Parathyroid adenoma (tissue), 2 donors: ENCODE measurements at regions not wholly inside any gene's neighbourhood (a gene's known extent, or its start where the extent isn't known, plus 50 kb on each side); places are given as distances from the start of the nearest gene placed in this dataset.

Experiments used
- H2AFZ ChIP-seq: fragments of 300-600 bp; sonication (generic); one replicate; pipeline ENCODE4 v1.7.0; 2017; ENCODE audit warnings: antibody characterized with exemption, mild to moderate bottlenecking
- H3K27ac ChIP-seq: fragments of 300-600 bp; sonication (generic); one replicate; pipeline ENCODE4 v1.7.0; 2017
- H3K27me3 ChIP-seq: fragments of 300-600 bp; sonication (generic); one replicate; pipeline ENCODE4 v1.7.0; 2017; ENCODE audit warnings: low read length; ENCODE audit not compliant: control insufficient read depth, insufficient read depth
- H3K36me3 ChIP-seq: fragments of 300-600 bp; sonication (generic); one replicate; pipeline ENCODE4 v1.7.0; 2017; ENCODE audit warnings: low read length; ENCODE audit not compliant: control insufficient read depth, insufficient read depth
- H3K4me1 ChIP-seq: fragments of 300-600 bp; sonication (generic); one replicate; pipeline ENCODE4 v1.7.0; 2017; ENCODE audit warnings: control low read depth
- H3K4me2 ChIP-seq: fragments of 300-600 bp; sonication (generic); one replicate; pipeline ENCODE4 v1.7.0; 2017; ENCODE audit warnings: low read length
- H3K4me3 ChIP-seq: fragments of 300-600 bp; sonication (generic); one replicate; pipeline ENCODE4 v1.7.0; 2017; ENCODE audit warnings: low read depth, low read length
- H3K79me2 ChIP-seq: fragments of 300-600 bp; sonication (generic); one replicate; pipeline ENCODE4 v1.7.0; 2017; ENCODE audit warnings: control low read depth
- H3K9ac ChIP-seq: fragments of 300-600 bp; sonication (generic); one replicate; pipeline ENCODE4 v1.7.0; 2017; ENCODE audit warnings: mild to moderate bottlenecking
- H3K9me3 ChIP-seq: fragments of 300-600 bp; sonication (generic); one replicate; pipeline ENCODE4 v1.7.0; 2017; ENCODE audit warnings: low read length; ENCODE audit not compliant: control insufficient read depth
- TF ChIP-seq, protein P1 (sequence below): fragments of 300-600 bp; sonication (generic); IDR thresholded peaks from one replicate; pipeline ENCODE4 v1.7.0; 2017; ENCODE audit warnings: antibody characterized with exemption, mild to moderate bottlenecking
- donor health status: primary hyperparathyroidism.

- Histone ChIP-seq H3K9me3 (no peaks in the 10 kb centered on the region), H3K4me1 (no peaks in the 10 kb centered on the region), H3K9ac (no peak overlapping the region), H3K36me3 (no peaks in the 10 kb centered on the region), H2AFZ (peak overlapping the region; percentile 69), H3K27me3 (no peaks in the 10 kb centered on the region), H3K79me2 (no peaks in the 10 kb centered on the region), H3K27ac (peak overlapping the region; percentile 55), H3K4me2 (peak overlapping the region; percentile 27), H3K4me3 (no peak overlapping the region)
- TF ChIP-seq, protein P1, sequence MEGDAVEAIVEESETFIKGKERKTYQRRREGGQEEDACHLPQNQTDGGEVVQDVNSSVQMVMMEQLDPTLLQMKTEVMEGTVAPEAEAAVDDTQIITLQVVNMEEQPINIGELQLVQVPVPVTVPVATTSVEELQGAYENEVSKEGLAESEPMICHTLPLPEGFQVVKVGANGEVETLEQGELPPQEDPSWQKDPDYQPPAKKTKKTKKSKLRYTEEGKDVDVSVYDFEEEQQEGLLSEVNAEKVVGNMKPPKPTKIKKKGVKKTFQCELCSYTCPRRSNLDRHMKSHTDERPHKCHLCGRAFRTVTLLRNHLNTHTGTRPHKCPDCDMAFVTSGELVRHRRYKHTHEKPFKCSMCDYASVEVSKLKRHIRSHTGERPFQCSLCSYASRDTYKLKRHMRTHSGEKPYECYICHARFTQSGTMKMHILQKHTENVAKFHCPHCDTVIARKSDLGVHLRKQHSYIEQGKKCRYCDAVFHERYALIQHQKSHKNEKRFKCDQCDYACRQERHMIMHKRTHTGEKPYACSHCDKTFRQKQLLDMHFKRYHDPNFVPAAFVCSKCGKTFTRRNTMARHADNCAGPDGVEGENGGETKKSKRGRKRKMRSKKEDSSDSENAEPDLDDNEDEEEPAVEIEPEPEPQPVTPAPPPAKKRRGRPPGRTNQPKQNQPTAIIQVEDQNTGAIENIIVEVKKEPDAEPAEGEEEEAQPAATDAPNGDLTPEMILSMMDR, result no peak
These were observed 81.6 kb upstream of the MED13L start for GRCh38 chr12:116358893-116359761.

DNA sequence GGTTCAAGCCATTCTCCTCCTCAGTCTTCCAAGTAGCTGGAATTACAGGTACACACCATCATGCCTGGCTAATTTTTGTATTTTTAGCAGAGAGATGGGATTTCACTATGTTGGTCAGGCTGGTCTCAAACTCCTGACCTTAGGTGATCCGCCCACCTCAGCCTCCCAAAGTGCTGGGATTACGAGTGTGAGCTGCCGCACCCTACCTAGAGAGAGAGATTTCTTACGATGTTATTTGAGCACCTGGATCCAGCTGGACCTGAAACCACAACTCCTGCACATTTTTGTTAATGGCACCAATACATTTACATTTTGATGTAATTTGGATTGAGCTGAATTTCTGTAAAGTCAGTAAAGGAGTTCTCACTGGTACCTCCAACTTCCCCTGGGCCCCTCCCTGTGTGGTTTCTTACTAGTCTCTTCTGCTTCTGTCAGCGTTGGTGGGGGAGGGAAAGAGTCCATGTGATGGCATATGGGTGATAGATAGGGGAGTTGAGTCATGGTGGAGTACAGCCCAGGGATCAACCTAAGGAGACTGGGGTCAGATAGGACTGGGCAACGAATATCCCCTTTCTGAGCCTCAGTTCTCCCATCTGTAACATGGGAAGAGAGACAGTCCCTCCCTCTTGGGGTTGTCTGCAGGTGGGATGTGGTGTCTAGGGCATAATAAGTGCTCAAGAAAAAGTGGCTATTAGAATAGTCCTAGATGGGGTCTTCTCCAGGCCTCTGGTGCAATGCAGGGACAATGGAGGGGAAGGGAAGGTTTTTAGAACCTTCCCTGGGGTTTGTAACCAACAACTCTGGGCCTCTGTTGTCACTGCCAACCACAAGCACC is 83.3 kb upstream of the MED13L start:
- Histone ChIP-seq H3K36me3 (no peaks in the 10 kb centered on the region), H3K79me2 (no peaks in the 10 kb centered on the region), H3K4me2 (no peak overlapping the region), H3K4me1 (no peaks in the 10 kb centered on the region), H2AFZ (no peak overlapping the region), H3K27ac (no peak overlapping the region), H3K9ac (no peak overlapping the region), H3K4me3 (no peak overlapping the region), H3K9me3 (no peaks in the 10 kb centered on the region), H3K27me3 (no peaks in the 10 kb centered on the region)
- TF ChIP-seq, protein P1, result no peak

DNA sequence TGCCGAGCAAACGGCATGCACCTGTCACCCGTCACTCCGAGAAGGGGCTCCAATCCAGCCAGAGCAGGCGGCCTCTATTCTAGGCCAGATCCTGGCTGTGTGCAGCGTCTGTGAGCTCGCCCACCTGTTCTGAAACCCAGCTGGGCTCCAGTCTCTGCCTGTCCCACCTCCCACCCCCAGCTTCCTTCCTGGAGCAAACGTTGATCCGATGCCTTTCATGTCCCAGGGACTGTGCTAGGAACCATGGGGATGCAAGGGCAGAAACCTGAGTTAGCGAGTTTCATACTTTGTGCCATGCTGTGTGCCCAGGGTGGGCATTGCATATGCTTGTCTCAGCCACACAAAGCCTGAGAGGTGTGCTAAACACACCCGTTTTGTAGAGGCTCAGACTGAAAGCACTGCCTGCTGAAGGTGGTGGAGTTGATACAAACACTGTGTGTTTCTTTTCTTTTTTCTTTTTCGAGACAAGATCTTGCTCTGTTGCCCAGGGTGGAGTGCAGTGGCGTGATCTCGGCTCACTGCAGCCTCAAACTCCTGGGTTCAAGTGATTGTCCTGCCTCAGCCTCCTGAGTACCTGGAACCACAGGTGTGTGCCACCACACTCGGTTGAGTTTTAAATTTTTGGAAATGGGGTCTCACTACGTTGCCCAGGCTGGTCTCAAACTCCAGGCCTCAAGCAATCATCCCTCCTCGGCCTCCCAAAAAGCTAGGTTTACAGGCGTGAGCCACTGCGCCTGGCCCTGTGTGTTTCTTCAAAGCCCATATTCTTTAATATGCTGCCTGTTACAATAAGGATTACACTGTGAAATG is 84.1 kb upstream of the MED13L start:
- Histone ChIP-seq H3K9me3 (no peaks in the 10 kb centered on the region), H3K4me3 (no peak overlapping the region), H3K4me1 (no peaks in the 10 kb centered on the region), H3K4me2 (no peak overlapping the region), H3K9ac (no peak overlapping the region), H3K27ac (no peak overlapping the region), H2AFZ (no peak overlapping the region), H3K27me3 (no peaks in the 10 kb centered on the region), H3K36me3 (no peaks in the 10 kb centered on the region), H3K79me2 (no peaks in the 10 kb centered on the region)
- TF ChIP-seq, protein P1, result no peak

DNA sequence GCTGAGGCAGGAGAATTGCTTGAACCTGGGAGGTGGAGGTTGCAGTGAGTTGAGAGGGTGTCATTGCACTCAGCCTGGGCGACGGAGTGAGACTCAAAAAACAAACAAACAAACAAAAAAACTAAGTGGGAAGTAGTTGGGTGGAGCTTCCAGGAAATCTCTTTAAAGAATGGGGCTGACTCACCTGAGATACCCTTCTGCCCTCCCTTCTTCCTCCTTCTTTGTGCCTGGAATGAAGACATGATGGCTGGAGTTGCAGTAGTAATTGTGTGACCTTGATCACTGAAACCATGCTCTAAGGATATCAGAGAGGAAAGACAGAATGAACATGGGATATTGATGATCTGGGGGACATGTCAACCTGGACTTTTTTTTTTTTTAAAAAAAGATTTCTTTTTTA is 87.6 kb upstream of the MED13L start:
- Histone ChIP-seq H3K9me3 (no peaks in the 10 kb centered on the region), H3K27ac (no peak overlapping the region), H2AFZ (no peak overlapping the region), H3K9ac (no peak overlapping the region), H3K79me2 (no peaks in the 10 kb centered on the region), H3K27me3 (no peaks in the 10 kb centered on the region), H3K4me1 (no peaks in the 10 kb centered on the region), H3K4me2 (no peak overlapping the region), H3K4me3 (no peak overlapping the region), H3K36me3 (no peaks in the 10 kb centered on the region)
- TF ChIP-seq, protein P1, result no peak
